Gastroesophageal sphincter (tissue), 3 donors: ENCODE measurements at regions not wholly inside any gene's neighbourhood (a gene's known extent, or its start where the extent isn't known, plus 50 kb on each side); places are given as distances from the start of the nearest gene placed in this dataset.

Experiments
- CTCF ChIP-seq, 4 experiments: fragments of 200-600 bp in 2 of 4; fragments of 450-650 bp in 2 of 4; sonication (generic) in 1 of 4; IDR thresholded peaks; one replicate each; pipeline ENCODE4 v1.5.1; 2017 to 2019; ENCODE audit warnings: antibody characterized with exemption in 4 of 4, mild to moderate bottlenecking in 2 of 4, moderate library complexity in 2 of 4
- POLR2A ChIP-seq, 2 donors: fragments of 450-650 bp; IDR thresholded peaks; one replicate each; pipeline ENCODE4 v1.6.1; 2017; ENCODE audit warnings: antibody characterized with exemption in 2 of 2, mild to moderate bottlenecking in 2 of 2, moderate library complexity in 1 of 2
- POLR2AphosphoS5 ChIP-seq: sonication (generic); formaldehyde crosslinking; IDR thresholded peaks from one replicate; pipeline ENCODE4 v1.6.1; 2017; ENCODE audit warnings: antibody characterized with exemption

- TF ChIP-seq CTCF (IDR thresholded peaks at IDR 0.05) (no peak), POLR2A (IDR thresholded peaks at IDR 0.05) (no peak), POLR2AphosphoS5 (no peak)
These were observed 266.6 kb upstream of the ID2 start for GRCh38 chr2:8414946-8415879.
